Right lobe of liver (tissue), 6 donors: ENCODE measurements at regions not wholly inside any gene's neighbourhood (a gene's known extent, or its start where the extent isn't known, plus 50 kb on each side); places are given as distances from the start of the nearest gene placed in this dataset.
"Not testable (repeated sequence)": the region's sequence is repeated elsewhere in the genome, so short reads cannot be mapped to it uniquely, and the experiment has no call there.

Experiments
- ATAC-seq, 4 donors: fragments of 200-7000 bp; cut with Tn5 transposase; one replicate each; pipeline ENCODE4 v1.9.1; 2020; ENCODE audit warnings: mild to moderate bottlenecking in 4 of 4, moderate library complexity in 4 of 4
- DNase-seq, 3 donors: peaks; one replicate each; pipeline ENCODE4 v3.0.0-alpha.2; 2020
- H3K27ac ChIP-seq, 3 donors: fragments of 200-600 bp; one replicate each; pipeline ENCODE4 v1.8.0; 2022
- H3K27me3 ChIP-seq, 2 donors: fragments of 200-600 bp; one replicate each; pipeline ENCODE4 v1.8.0; 2022
- H3K36me3 ChIP-seq, 4 donors: fragments of 200-600 bp; sonication (generic) in 1 of 4; one replicate each; pipeline versions ENCODE4 v1.5.1 to v1.8.0; 2017 to 2022; ENCODE audit warnings: control low read depth in 1 of 4
- H3K4me1 ChIP-seq, 4 donors: fragments of 200-600 bp; sonication (generic) in 1 of 4; one replicate each; pipeline versions ENCODE4 v1.5.1 to v1.8.0; 2017 to 2022; ENCODE audit warnings: control low read depth in 1 of 4
- H3K4me3 ChIP-seq, 3 donors: fragments of 200-600 bp; one replicate each; pipeline ENCODE4 v1.8.0; 2022
- H3K9me3 ChIP-seq, 4 donors: fragments of 200-600 bp; sonication (generic) in 1 of 4; one replicate each; pipeline versions ENCODE4 v1.5.1 to v1.8.0; 2017 to 2022; ENCODE audit warnings: control low read depth in 1 of 4
- POLR2A ChIP-seq: fragments of 450-650 bp; IDR thresholded peaks from one replicate; pipeline ENCODE4 v1.6.1; 2017; ENCODE audit warnings: antibody characterized with exemption, mild to moderate bottlenecking
- WGBS: methylation state at CpG from one replicate; pipeline ENCODE4 v1.1.6; 2018; ENCODE audit warnings: low coverage, low lambda C conversion rate; ENCODE audit not compliant: insufficient coverage; ENCODE audit errors: missing lambda C conversion rate; 5-methylcytosine and 5-hydroxymethylcytosine counted together
- intact Hi-C, 2 donors: fragments of 100-400 bp; cut with DNase I; formaldehyde crosslinking; loops; one replicate each; pipeline versions ENCODE4 v1.11.2 to v1.14.1; 2022
- TF ChIP-seq, protein P1 (sequence below), 4 donors: fragments of 200-600 bp in 3 of 4; fragments of 450-650 bp in 1 of 4; IDR thresholded peaks; one replicate each; pipeline versions ENCODE4 v1.5.1 to v1.8.0; 2016 to 2022; ENCODE audit warnings: antibody characterized with exemption in 4 of 4, mild to moderate bottlenecking in 2 of 4
- donor health status: DM: no; HTN: yes; CAD: no.
- donor health status: DM: no; HTN: no; CAD: no.
- donor health status: DM: no; HTN: no; CAD: no.
- donor health status: DM: no; HTN: yes; CAD: no.
- donor health status: DM: no; HTN: yes; CAD: no.

DNA sequence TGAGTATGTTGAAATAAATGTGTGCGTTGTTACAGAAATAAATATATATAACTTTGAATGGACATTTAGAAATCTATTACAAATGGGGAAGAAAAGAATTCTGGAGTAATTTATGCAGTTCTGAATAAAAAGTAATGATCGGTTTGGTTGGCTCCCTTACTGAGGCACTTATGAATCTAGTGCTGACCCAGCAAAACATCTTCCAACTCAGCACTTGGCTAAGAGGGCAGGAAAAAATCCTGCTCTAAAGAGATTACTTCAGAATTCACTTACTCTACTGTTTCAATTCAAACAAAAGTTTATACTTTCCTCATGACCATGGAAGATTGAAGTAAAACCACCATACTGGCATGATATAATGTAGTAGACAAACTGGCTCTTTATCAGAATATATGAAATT lies 123.9 kb upstream of the RXFP1 start:
- TF ChIP-seq, protein P1, sequence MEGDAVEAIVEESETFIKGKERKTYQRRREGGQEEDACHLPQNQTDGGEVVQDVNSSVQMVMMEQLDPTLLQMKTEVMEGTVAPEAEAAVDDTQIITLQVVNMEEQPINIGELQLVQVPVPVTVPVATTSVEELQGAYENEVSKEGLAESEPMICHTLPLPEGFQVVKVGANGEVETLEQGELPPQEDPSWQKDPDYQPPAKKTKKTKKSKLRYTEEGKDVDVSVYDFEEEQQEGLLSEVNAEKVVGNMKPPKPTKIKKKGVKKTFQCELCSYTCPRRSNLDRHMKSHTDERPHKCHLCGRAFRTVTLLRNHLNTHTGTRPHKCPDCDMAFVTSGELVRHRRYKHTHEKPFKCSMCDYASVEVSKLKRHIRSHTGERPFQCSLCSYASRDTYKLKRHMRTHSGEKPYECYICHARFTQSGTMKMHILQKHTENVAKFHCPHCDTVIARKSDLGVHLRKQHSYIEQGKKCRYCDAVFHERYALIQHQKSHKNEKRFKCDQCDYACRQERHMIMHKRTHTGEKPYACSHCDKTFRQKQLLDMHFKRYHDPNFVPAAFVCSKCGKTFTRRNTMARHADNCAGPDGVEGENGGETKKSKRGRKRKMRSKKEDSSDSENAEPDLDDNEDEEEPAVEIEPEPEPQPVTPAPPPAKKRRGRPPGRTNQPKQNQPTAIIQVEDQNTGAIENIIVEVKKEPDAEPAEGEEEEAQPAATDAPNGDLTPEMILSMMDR (IDR thresholded peaks at IDR 0.05): no peak
- TF ChIP-seq POLR2A: no peak
- intact Hi-C loops: no loop called here
- no peaks in the 10 kb centered on the region for H3K27me3 ChIP-seq
- H3K9me3 ChIP-seq: no peaks in the 10 kb centered on the region
- DNase-seq (no peak), ATAC-seq (no peak)
- WGBS: 82% methylated on average over 2 of the region's 2 CpGs
- H3K4me1 ChIP-seq: no peaks in the 10 kb centered on the region
- no peak overlapping the region for H3K27ac ChIP-seq
- H3K4me3 ChIP-seq: no peak overlapping the region
- no peaks in the 10 kb centered on the region for H3K36me3 ChIP-seq

DNA sequence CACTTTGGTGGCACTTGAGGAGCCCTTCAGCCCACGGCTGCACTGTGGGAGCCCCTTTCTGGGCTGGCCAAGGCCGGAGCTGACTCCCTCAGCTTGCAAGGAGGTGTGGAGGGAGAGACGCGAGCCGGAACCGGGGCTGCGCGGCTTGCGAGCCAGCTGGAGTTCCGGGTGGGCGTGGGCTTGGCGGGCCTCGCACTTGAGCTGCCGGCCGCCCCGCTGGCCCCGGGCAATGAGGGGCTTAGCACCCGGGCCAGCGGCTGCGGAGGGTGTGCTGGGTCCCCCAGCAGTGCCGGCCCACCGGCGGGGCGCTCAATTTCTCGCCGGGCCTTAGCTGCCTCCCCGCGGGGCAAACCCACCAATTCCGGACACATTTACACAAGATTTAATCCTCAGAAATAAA lies 113.7 kb upstream of the RXFP1 start:
- intact Hi-C loops, DNase-seq, H3K4me1 ChIP-seq, H3K9me3 ChIP-seq, ATAC-seq, H3K36me3 ChIP-seq, H3K27me3 ChIP-seq, H3K27ac ChIP-seq, H3K4me3 ChIP-seq: not testable (repeated sequence)
- WGBS: 91% methylated on average over 7 of the region's 29 CpGs

DNA sequence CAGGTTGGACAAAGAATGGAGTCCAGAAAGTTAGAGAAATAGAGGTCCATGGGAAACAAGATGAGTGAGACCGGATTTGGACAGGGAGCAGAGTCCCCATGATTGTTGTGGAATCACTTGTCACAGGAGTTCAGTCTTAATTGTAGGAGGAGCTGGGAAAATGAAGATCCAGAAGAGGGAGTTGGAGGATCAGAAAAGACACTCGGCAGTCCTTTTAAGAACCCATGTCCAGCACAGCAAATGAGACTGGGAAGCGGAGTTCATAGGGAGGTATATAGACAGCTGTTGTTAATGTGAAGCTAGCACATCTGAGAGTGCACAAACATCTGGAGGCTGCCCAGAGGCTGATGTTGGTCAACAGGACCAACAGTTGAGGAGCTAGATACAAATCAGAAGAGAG lies 111.4 kb upstream of the RXFP1 start:
- DNase-seq (no peak), ATAC-seq (no peak)
- intact Hi-C loops: no loop called here
- no peak for TF ChIP-seq POLR2A
- TF ChIP-seq, protein P1 (IDR thresholded peaks at IDR 0.05): no peak
- Histone ChIP-seq H3K27ac (no peak overlapping the region), H3K27me3 (no peaks in the 10 kb centered on the region), H3K9me3 (no peaks in the 10 kb centered on the region), H3K4me3 (no peak overlapping the region), H3K4me1 (no peaks in the 10 kb centered on the region), H3K36me3 (no peaks in the 10 kb centered on the region)
- 40% methylated on average over 2 of the region's 3 CpGs for WGBS

DNA sequence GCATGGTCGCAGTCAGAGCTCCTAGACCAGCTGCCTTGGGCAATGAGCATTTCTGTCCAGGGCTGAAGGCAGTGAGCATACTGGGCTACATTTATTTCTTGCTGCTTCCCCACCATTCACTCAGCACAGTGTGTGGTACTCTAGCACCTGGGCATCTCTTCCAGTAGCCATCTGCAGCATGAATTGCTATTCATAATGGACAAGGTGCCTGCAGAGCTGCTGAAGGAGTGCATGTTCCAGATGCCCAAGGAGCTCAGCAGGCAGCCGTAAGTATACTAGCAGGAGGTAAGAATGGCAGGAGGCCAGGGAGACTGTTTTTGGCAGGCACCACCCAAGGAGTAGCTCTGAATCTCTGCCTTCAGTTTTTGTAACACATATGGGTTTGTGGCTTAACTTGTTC lies 110.4 kb upstream of the RXFP1 start:
- peak in 1 of 4 donors; percentile 18 for ATAC-seq
- Histone ChIP-seq H3K9me3 (no peaks in the 10 kb centered on the region), H3K4me3 (no peak overlapping the region), H3K27ac (no peak overlapping the region), H3K36me3 (no peaks in the 10 kb centered on the region), H3K4me1 (no peaks in the 10 kb centered on the region), H3K27me3 (no peaks in the 10 kb centered on the region)
- intact Hi-C loops: no loop called here
- TF ChIP-seq POLR2A: no peak
- TF ChIP-seq, protein P1 (IDR thresholded peaks at IDR 0.05): no peak
- no peak for DNase-seq
- 57% methylated on average over 2 of the region's 2 CpGs for WGBS

DNA sequence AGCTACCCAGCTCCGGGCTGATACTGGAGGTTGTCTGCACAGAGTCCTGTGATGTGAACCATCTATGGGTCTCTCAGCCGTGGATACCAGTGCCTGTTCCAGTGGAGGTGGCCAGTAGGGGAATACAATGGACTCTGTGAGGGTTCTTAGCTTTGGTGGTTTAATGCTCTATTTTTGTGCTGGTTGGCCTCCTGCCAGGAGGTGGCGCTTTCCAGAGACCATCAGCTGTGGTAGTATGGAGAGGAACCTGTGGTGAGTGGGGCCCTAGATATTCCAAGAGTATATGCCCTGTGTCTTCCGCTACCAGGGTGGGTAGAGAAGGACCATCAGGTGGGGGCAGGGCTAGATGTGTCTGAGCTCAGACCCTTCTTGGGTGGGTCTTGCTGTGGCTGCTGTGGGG lies 103.0 kb upstream of the RXFP1 start:
- WGBS: 72% methylated on average over 2 of the region's 4 CpGs
- H3K36me3 ChIP-seq, H3K4me1 ChIP-seq, H3K27ac ChIP-seq, H3K27me3 ChIP-seq, intact Hi-C loops, H3K9me3 ChIP-seq, ATAC-seq, DNase-seq, H3K4me3 ChIP-seq: not testable (repeated sequence)

DNA sequence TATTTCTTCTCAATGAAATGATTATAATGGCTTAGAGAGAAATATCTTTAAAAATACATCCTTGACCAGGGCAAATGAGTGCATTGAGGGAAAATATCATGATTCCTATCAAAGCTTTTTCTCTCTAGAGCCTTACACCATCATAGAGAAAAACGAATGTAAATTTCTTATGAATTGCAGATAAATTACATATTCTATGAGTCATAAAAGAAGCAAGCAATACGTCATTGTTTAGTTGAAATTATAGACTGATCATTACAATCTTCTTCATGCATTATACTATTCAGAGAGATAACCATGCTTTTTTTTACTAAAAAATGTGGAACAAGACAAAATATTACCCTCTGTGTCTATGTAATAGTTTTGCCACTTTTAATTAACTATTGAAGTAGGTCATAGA lies 100.9 kb upstream of the RXFP1 start:
- WGBS: 27% methylated on average over 2 of the region's 2 CpGs
- Histone ChIP-seq H3K36me3 (no peaks in the 10 kb centered on the region), H3K4me1 (no peaks in the 10 kb centered on the region), H3K4me3 (no peak overlapping the region), H3K9me3 (no peaks in the 10 kb centered on the region), H3K27ac (no peak overlapping the region), H3K27me3 (no peaks in the 10 kb centered on the region)
- TF ChIP-seq, protein P1 (IDR thresholded peaks at IDR 0.05): no peak
- no peak for TF ChIP-seq POLR2A
- ATAC-seq (no peak), DNase-seq (no peak)
- intact Hi-C loops: no loop called here
